ENCODE measurements at regions not wholly inside any gene's neighbourhood (a gene's known extent, or its start where the extent isn't known, plus 50 kb on each side); places are given as distances from the start of the nearest gene placed in this dataset.

DNA sequence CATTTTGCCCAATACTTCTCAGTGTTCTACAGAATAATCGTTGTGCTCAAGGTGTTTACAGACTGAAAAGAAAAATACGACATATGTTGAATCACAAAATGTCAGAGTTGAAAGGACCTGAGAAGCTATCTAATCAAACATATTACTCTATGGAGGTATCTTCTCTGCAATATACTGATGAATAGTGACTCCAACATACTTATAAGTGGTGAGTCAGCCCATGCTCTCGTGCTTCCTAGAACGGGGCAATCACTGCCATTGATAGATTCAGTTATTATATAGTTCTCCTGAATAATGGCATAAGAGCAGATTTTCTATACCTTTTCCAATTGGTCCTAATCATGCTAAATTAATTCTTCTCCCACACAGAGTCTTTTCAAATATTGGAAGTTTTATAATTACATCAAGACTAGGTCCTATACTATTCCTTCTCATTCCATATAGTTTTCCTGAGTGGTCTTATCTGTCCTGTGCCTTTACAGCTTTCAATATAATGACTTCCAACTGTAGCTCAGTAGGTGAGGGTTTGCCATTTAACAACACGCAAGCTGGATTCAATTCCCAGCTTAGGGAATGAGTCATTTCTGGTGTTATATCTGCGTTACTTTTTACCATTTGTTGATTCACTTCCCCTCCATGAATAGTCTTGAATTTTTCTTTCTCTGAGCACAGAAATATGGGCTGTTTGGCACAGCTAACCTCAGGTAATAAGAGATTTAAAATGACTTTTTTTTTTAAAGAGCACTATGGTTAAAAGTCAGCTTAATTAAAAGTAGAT, 81.1 kb downstream of the PLK2 start:
- H3K9me3 ChIP-seq = peaks cover 51% of the 10 kb centered on the region
- H3K4me3 ChIP-seq = no peak overlapping the region
- no peak overlapping the region for H3K9ac ChIP-seq
- H3K27me3 ChIP-seq = no peaks in the 10 kb centered on the region
- TF ChIP-seq Cebpa-rat (IDR thresholded peaks at IDR 0.05) = no peak
- H3K4me1 ChIP-seq = no peaks in the 10 kb centered on the region
- no peak overlapping the region for H3K4me2 ChIP-seq
- no peak overlapping the region for H3K27ac ChIP-seq
- H4K20me1 ChIP-seq = no peaks in the 10 kb centered on the region
- H3K36me3 ChIP-seq = no peaks in the 10 kb centered on the region

DNA sequence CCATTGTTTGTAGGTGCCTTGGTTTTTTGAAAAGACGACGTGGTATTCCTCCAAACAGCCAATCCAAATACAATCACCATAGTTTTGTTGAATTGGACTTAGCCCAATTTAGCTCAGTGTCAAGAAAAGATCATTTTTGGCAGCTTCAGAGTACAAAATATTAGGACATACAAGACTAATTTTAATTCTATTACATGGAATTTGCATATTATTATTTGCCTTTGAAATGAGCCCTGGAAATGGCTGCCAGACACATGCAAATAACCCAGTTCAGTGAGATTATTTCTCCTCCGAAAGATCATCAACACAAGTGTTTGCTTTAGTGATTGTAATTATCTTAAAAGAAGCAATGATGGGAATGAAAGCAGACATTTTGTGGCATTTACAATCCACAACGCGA, 89.3 kb downstream of the PLK2 start:
- Histone ChIP-seq H3K9me3 (no peaks in the 10 kb centered on the region), H3K4me1 (no peaks in the 10 kb centered on the region), H3K27me3 (no peaks in the 10 kb centered on the region), H3K4me2 (no peak overlapping the region), H3K9ac (no peak overlapping the region), H3K4me3 (no peak overlapping the region), H3K27ac (no peak overlapping the region), H3K36me3 (no peaks in the 10 kb centered on the region), H4K20me1 (no peaks in the 10 kb centered on the region)
- TF ChIP-seq Cebpa-rat (IDR thresholded peaks at IDR 0.05) = no peak

DNA sequence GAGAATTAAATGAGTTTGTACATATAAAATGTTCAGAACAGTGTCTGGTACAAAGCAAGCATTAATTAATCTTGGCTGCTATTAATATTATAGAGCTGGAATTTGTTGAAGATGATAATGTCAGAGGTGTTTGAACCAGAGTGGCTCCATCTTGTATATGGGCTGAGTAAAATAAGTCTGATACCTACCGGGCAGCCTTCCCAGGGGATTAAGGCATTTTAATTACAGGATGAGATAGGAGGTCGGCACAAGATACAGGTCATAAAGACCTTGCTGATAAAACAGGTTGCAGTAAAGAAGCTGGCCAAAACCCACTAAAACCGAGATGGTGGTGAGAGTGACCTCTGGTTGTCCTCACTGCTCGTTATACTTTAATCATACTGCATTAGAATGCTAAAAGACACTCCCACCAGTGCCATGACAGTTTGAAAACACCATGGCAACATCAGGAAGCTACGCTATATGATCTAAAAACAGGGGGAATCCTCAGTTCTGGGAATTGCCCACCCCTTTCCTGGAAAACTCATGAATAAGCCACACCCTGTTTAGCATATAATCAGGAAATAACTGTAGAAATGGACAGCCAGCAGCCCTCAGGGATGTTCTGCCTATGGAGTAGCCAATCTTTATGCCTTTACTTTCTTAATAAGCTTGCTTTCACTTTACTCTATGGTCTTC, 90.2 kb downstream of the PLK2 start:
- Histone ChIP-seq H3K4me3 (no peak overlapping the region), H4K20me1 (no peaks in the 10 kb centered on the region), H3K27ac (no peak overlapping the region), H3K4me1 (no peaks in the 10 kb centered on the region), H3K9ac (no peak overlapping the region), H3K36me3 (no peaks in the 10 kb centered on the region), H3K9me3 (no peaks in the 10 kb centered on the region), H3K4me2 (no peak overlapping the region), H3K27me3 (no peaks in the 10 kb centered on the region)
- no peak for TF ChIP-seq Cebpa-rat (IDR thresholded peaks at IDR 0.05)

DNA sequence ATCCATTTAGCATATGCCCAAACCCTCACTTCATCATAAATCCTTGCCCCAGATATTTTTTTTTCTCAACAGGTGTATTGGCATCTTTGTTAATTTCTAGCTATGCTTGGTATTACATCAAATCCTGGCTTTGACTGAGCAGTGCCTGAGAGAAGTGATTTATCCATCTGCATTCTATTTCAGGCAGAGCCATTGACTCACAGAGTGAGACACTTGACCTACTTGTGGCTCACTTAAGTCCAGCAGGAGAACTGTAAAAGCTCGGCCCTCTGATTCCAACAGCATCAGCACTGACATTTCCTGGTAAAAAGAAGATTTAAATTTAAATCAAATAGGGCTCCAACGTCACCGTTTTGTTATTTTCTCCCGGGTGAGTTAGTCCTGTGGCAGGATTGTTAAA, 93.4 kb downstream of the PLK2 start:
- no peak for TF ChIP-seq Cebpa-rat (IDR thresholded peaks at IDR 0.05)

DNA sequence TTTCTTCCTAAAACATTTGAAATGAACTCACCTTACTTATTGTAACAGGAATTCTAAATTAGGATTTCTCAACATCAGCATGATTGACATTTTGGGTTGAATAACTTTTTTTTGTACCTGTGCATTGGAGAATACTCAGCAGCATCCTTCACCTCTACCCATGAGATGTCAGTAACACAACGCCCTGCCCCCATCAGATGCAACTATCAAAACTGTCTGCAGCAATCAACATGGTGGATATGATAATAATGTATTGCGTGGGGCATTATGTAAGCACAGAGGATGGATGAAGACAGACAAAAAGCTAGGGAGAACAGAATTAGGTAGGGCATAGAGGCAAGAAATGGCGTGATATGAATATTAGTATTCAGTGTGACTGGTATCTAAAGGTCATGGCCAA, 94.1 kb downstream of the PLK2 start:
- Histone ChIP-seq H3K4me1 (no peaks in the 10 kb centered on the region), H3K9ac (no peak overlapping the region), H3K27me3 (no peaks in the 10 kb centered on the region), H3K4me2 (no peak overlapping the region), H3K9me3 (no peaks in the 10 kb centered on the region), H3K4me3 (no peak overlapping the region), H3K36me3 (no peaks in the 10 kb centered on the region), H3K27ac (no peak overlapping the region), H4K20me1 (no peaks in the 10 kb centered on the region)
- no peak for TF ChIP-seq Cebpa-rat (IDR thresholded peaks at IDR 0.05)

More for the DNA sequence above, 93.4 kb downstream of the PLK2 start:
- Histone ChIP-seq H3K4me3 (no peak overlapping the region), H3K4me2 (no peak overlapping the region), H4K20me1 (no peaks in the 10 kb centered on the region), H3K9ac (no peak overlapping the region), H3K27me3 (no peaks in the 10 kb centered on the region), H3K4me1 (no peaks in the 10 kb centered on the region), H3K9me3 (no peaks in the 10 kb centered on the region), H3K27ac (no peak overlapping the region), H3K36me3 (no peaks in the 10 kb centered on the region)

DNA sequence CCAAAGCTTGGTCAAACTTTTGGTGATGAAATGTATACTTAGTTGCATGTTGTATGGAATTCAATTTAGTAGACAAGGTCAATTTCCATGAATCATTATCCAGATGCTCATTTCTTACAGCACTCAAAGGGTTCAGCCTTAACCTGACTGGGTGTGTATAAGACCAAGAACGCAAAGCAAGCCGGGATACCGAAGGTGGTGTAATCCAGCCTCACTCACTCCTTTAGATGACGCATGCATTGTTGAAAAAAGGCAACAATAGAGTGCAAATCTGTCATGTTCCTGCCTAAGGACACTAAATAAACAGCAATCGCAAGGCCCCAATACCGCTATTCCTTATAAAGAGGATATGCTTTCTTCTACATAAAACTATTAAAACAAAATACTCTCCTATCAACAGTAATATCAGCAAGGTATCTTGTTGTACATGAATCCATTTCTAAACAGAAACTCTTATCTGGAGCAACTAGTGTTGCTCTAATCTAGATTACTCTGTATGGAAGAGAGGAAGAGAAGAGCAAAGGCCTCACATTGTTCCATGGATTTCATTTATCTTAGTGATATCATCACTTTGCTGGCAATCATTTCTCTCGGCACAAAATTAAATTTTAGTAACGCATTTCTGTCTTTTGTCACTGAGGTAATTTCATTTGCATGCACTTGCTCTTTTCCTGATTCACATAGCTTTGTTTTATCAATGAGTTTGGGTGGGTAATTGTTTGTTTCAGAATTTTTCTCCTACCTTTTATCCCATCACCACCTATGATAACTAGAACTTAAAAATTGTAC, 96.2 kb downstream of the PLK2 start:
- Histone ChIP-seq H3K27ac (no peak overlapping the region), H4K20me1 (no peaks in the 10 kb centered on the region), H3K4me1 (no peaks in the 10 kb centered on the region), H3K9me3 (no peaks in the 10 kb centered on the region), H3K27me3 (no peaks in the 10 kb centered on the region), H3K9ac (no peak overlapping the region), H3K4me3 (no peak overlapping the region), H3K36me3 (no peaks in the 10 kb centered on the region), H3K4me2 (no peak overlapping the region)
- TF ChIP-seq Cebpa-rat (IDR thresholded peaks at IDR 0.05) = no peak

DNA sequence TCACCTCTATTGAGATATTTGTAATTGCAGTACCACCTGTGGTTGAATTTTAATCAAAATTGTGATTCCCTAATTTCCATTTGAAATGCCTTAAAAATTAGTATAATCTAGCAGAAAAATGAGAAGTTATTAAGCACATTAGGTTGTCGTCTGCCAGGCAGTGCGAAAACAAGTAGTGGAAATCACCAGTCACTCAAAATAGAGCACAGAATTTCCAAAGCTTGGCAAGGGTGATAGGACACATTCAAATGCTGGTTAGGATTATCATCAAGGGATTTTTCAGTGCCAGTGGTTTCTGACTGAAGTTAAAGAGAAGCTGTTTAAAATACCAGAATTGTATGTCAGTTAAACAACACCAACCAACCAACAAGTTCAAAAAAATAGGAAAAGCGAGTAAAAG, 97.8 kb downstream of the PLK2 start:
- H4K20me1 ChIP-seq = no peaks in the 10 kb centered on the region
- no peak overlapping the region for H3K4me3 ChIP-seq
- H3K36me3 ChIP-seq = no peaks in the 10 kb centered on the region
- H3K9ac ChIP-seq = no peak overlapping the region
- no peaks in the 10 kb centered on the region for H3K4me1 ChIP-seq
- no peak overlapping the region for H3K4me2 ChIP-seq
- no peaks in the 10 kb centered on the region for H3K27me3 ChIP-seq
- H3K9me3 ChIP-seq = no peaks in the 10 kb centered on the region
- no peak for TF ChIP-seq Cebpa-rat (IDR thresholded peaks at IDR 0.05)
- H3K27ac ChIP-seq = no peak overlapping the region

DNA sequence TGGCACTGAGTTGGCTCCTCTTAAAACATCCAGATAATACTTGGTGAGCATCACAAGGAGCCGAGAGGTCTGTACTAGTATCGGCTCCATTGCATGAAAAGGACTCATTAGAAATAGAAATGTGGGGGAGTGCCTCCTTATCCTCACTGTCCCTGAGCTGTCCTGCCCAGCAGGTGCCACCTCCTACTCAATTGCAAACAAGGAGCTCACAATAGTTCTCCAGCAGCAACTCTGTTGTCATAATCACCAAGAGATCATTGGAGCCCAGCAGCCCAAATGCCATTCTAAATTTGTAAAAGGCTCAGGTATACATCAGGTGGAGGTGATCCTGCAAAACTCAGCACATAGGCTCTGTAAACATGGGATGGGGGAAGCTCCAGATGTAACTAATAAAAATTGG, 99.1 kb downstream of the PLK2 start:
- Histone ChIP-seq H3K27ac (no peak overlapping the region), H3K4me3 (no peak overlapping the region), H3K36me3 (no peaks in the 10 kb centered on the region), H3K9me3 (no peaks in the 10 kb centered on the region), H3K4me2 (no peak overlapping the region), H3K27me3 (no peaks in the 10 kb centered on the region), H4K20me1 (no peaks in the 10 kb centered on the region), H3K9ac (no peak overlapping the region), H3K4me1 (no peaks in the 10 kb centered on the region)
- no peak for TF ChIP-seq Cebpa-rat (IDR thresholded peaks at IDR 0.05)

DNA sequence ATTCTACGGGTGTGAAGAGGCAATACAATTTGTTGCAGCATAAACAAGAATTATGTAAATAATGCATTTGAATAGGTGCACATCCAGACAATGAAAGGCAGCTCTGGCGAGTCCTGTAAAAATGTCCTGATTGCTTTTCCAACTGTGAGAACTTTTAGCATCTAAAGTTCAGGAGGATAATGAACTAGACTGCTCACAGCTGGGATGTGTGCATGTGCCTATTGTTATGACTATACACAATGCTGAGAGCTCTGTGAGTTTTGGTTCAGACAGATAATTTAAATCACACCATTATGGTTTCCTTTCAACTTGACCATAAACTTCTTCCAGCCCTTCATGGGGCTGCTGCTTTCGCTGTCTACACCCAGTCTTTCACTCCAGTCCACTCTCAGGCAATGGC, 99.9 kb downstream of the PLK2 start:
- no peak for TF ChIP-seq Cebpa-rat (IDR thresholded peaks at IDR 0.05)
- H3K27me3 ChIP-seq = no peaks in the 10 kb centered on the region
- no peak overlapping the region for H3K9ac ChIP-seq
- no peaks in the 10 kb centered on the region for H4K20me1 ChIP-seq
- H3K4me3 ChIP-seq = no peak overlapping the region
- no peaks in the 10 kb centered on the region for H3K36me3 ChIP-seq
- no peak overlapping the region for H3K4me2 ChIP-seq
- H3K9me3 ChIP-seq = no peaks in the 10 kb centered on the region
- H3K4me1 ChIP-seq = no peaks in the 10 kb centered on the region
- no peak overlapping the region for H3K27ac ChIP-seq

Data from BLaER1 (cell line).